GM12874 (cell line): ENCODE measurements at regions not wholly inside any gene's neighbourhood (a gene's known extent, or its start where the extent isn't known, plus 50 kb on each side); places are given as distances from the start of the nearest gene placed in this dataset.

Source experiments
- TF ChIP-seq, protein P1 (sequence below): IDR thresholded peaks from 2 replicates; pipeline ENCODE4 v1.5.1; 2011; ENCODE audit warnings: low read depth, mild to moderate bottlenecking, control low read depth, low read length, moderate library complexity; ENCODE audit not compliant: insufficient read depth

GRCh38 chr13:47129461-47129860 lies 232.6 kb upstream of the HTR2A start:
- TF ChIP-seq, protein P1, sequence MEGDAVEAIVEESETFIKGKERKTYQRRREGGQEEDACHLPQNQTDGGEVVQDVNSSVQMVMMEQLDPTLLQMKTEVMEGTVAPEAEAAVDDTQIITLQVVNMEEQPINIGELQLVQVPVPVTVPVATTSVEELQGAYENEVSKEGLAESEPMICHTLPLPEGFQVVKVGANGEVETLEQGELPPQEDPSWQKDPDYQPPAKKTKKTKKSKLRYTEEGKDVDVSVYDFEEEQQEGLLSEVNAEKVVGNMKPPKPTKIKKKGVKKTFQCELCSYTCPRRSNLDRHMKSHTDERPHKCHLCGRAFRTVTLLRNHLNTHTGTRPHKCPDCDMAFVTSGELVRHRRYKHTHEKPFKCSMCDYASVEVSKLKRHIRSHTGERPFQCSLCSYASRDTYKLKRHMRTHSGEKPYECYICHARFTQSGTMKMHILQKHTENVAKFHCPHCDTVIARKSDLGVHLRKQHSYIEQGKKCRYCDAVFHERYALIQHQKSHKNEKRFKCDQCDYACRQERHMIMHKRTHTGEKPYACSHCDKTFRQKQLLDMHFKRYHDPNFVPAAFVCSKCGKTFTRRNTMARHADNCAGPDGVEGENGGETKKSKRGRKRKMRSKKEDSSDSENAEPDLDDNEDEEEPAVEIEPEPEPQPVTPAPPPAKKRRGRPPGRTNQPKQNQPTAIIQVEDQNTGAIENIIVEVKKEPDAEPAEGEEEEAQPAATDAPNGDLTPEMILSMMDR: no peak

- TF ChIP-seq, protein P1: 0 out of 2 replicates have a peak, but pooled peaks have one; percentile 14
Measured at GRCh38 chr13:47126432-47126831, 229.6 kb upstream of the HTR2A start.

- TF ChIP-seq, protein P1: no peak
Measured at GRCh38 chr13:47121092-47121763, 224.4 kb upstream of the HTR2A start.

GRCh38 chr13:47120282-47120681 lies 223.4 kb upstream of the HTR2A start:
- TF ChIP-seq, protein P1: no peak

DNA sequence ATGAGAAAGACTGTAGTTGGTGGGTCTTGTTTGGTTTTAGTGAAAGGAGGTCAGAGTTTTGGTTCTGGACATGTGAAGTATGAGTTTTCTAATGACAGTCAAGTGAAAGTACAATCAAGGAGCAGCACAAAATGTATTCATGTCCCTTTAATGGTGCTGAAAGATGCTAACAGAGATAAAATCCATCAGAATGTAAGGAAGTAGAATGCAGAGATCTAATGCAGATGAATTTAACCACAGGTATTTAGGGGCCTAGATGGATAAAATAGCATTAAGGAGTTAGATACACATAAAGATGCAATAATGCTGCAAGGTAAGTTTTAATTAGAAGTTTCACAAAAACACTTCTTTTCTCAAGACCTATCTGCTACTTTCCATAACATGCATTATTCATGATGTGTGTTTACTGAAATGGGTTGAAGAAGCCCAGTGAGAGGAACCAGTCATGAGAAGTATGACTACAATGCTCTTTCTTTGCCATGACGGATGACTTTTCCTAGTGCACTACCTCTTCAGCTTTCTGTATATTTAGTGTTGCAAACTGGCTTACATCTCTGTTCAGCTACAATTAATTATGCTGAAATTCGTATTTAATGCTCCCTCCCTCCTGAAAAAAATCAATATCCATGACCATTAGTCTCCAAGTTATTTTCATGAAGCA lies 222.9 kb upstream of the HTR2A start:
- TF ChIP-seq, protein P1: no peak

- TF ChIP-seq, protein P1: no peak
Measured at GRCh38 chr13:47117268-47117667, 220.4 kb upstream of the HTR2A start.

DNA sequence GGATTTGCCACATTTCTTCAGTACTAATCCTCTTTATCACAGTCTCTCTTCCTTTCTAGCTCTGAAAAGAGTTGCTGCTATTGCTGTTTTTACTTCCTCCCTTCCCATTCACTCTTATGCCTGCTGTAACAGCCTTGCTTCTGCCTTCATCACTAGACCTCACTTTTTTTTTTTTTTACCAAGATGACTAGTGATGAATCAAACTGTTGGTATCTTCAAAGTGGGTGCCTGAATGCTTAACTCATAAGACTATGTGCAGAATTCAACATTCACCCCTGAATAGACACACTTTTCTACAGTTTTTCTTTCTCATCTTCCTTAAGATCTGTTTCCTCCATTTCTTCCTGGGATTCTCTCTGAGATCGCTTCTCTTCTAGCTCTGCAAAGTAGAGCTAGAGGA lies 217.2 kb upstream of the HTR2A start:
- TF ChIP-seq, protein P1: no peak
